ENCODE measurements at regions not wholly inside any gene's neighbourhood (a gene's known extent, or its start where the extent isn't known, plus 50 kb on each side); places are given as distances from the start of the nearest gene placed in this dataset.

- Mint-ChIP-seq H3K27me3 (no peaks in the 10 kb centered on the region), H3K27ac (no peak overlapping the region), H3K4me3 (no peak overlapping the region), H3K9me3 (peaks cover 8% of the 10 kb centered on the region), H3K4me1 (no peaks in the 10 kb centered on the region), H3K36me3 (no peaks in the 10 kb centered on the region)
- ATAC-seq: no peak
Observed at GRCh38 chr14:98894600-98894999, 377.4 kb downstream of the BCL11B start.

DNA sequence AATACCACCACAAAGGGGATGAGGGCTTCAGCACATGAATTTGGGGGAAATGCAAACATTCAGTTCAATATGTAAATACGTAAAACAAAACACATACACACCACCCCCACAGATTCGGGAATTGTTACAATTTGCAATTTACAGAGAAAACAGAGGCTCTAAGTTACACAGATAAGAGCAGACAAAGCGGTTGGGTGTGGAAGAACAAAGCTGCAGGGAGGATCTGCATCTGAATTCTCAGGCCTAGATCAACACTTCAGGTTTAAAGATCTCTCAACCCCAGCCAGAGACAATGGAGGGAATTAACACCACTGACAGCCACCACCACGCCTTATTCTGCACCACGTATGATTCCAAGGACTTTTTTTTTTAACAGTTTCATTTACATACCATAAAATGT lies 375.5 kb downstream of the BCL11B start:
- no peaks in the 10 kb centered on the region for H3K36me3 Mint-ChIP-seq
- peaks cover 8% of the 10 kb centered on the region for H3K9me3 Mint-ChIP-seq
- H3K4me3 Mint-ChIP-seq: no peak overlapping the region
- ATAC-seq: no peak
- no peaks in the 10 kb centered on the region for H3K27me3 Mint-ChIP-seq
- no peaks in the 10 kb centered on the region for H3K4me1 Mint-ChIP-seq
- no peak overlapping the region for H3K27ac Mint-ChIP-seq

DNA sequence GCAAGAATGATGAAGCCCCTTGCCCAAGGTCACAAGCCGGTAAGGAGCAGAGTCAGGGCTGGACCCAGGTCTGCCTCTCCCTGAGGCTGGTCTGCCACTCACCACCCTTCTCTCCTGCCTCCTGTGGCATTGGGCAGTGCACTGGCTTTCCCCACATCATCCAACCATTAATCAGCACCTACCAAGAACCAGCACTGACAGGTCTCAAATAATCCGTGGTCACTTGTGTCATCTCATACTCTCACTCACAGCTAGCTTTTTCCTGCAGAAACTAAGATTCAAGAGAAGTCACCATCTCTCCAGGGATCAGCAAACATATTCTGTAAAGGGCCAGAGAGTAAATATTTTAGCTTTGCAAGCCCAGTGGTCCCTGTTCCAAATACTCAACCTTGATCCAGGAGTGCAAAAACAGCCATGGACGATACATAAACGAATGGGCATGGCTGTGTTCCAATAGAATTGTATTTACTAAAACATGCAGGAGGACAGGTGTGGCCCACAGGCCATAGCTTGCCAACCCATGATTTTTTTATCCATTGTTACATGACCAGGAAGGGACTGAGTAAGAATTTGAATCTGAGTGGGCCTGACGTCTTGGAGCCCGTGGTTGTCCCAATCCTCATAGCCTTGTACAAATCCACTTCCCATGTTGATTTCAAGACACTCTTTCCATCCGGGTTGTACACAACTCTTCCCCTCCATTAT lies 374.2 kb downstream of the BCL11B start:
- no peak for ATAC-seq
- no peak overlapping the region for H3K27ac Mint-ChIP-seq
- H3K9me3 Mint-ChIP-seq: peaks cover 16% of the 10 kb centered on the region
- H3K4me3 Mint-ChIP-seq: no peak overlapping the region
- no peaks in the 10 kb centered on the region for H3K4me1 Mint-ChIP-seq
- H3K27me3 Mint-ChIP-seq: no peaks in the 10 kb centered on the region
- H3K36me3 Mint-ChIP-seq: no peaks in the 10 kb centered on the region

DNA sequence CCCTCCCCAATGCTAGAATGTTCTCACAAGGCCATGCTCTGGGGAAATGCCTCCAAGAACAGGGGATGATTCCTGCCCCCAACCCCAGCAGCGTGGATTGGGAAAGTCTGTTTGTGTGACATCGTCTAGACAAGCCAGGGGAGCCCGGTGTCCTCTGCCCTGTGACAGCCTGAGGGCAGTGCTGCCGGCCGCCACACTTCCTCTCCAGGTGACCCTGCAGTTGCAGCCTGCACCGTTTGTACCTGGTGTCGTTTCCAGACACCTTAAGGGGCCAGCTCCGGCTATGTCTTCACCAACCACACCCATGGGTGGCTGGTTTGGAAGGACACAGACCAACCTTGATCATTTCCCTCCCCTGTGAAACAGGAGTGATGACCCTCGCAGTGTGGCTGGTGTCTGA lies 372.6 kb downstream of the BCL11B start:
- H3K36me3 Mint-ChIP-seq: no peaks in the 10 kb centered on the region
- no peaks in the 10 kb centered on the region for H3K4me1 Mint-ChIP-seq
- H3K27me3 Mint-ChIP-seq: no peaks in the 10 kb centered on the region
- peaks cover 23% of the 10 kb centered on the region for H3K9me3 Mint-ChIP-seq
- ATAC-seq: no peak
- H3K27ac Mint-ChIP-seq: no peak overlapping the region
- H3K4me3 Mint-ChIP-seq: no peak overlapping the region

DNA sequence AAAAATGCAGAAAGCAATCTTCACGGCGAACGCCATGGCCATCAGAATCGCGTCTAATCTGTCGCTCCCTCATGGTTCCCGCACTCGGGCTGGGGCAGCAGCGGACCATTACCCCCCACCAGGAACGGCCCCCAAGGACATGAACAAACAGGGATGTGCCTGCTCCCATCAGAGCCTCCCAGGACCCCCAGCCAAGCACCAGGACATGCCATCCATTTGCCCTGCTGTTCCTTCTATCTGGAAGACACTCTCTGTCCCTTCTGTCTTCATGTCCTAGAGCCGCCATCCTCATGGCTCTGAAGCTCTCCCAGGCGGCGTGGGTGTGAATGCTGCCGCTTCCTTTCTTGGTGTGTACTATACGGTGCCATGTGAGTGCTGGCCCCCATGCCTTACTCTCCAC lies 371.8 kb downstream of the BCL11B start:
- peaks cover 22% of the 10 kb centered on the region for H3K9me3 Mint-ChIP-seq
- no peak overlapping the region for H3K27ac Mint-ChIP-seq
- ATAC-seq: no peak
- no peaks in the 10 kb centered on the region for H3K36me3 Mint-ChIP-seq
- no peaks in the 10 kb centered on the region for H3K4me1 Mint-ChIP-seq
- H3K27me3 Mint-ChIP-seq: no peaks in the 10 kb centered on the region
- no peak overlapping the region for H3K4me3 Mint-ChIP-seq

DNA sequence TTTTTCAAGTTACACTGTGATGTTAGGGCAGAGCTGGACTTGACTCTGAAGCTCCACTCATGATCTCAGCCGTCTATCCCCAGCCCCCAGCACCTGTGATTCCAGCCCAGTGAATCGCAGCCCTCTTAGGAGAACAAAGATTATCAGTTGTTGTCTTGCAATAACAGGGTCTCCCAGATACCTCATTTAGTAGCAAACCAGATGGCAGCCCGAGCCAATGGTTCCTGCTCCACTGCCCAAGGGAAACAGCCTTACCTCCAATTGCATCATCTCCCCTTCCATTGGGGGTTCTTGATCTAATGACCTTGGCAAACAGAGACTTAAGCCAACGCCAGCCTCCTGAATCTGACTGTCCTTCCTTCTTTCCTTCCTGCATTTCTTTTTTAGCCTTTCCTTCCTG lies 371.2 kb downstream of the BCL11B start:
- Mint-ChIP-seq H3K36me3 (no peaks in the 10 kb centered on the region), H3K4me1 (no peaks in the 10 kb centered on the region), H3K27me3 (no peaks in the 10 kb centered on the region), H3K4me3 (no peak overlapping the region), H3K9me3 (peaks cover 22% of the 10 kb centered on the region), H3K27ac (no peak overlapping the region)
- no peak for ATAC-seq

- no peaks in the 10 kb centered on the region for H3K36me3 Mint-ChIP-seq
- no peaks in the 10 kb centered on the region for H3K27me3 Mint-ChIP-seq
- ATAC-seq: peak; percentile 21
- H3K4me1 Mint-ChIP-seq: no peaks in the 10 kb centered on the region
- no peak overlapping the region for H3K27ac Mint-ChIP-seq
- H3K9me3 Mint-ChIP-seq: peaks cover 22% of the 10 kb centered on the region
- no peak overlapping the region for H3K4me3 Mint-ChIP-seq
Observed at GRCh38 chr14:98901511-98902205, 370.3 kb downstream of the BCL11B start.

GRCh38 chr14:98903371-98903770 lies 368.6 kb downstream of the BCL11B start:
- no peaks in the 10 kb centered on the region for H3K36me3 Mint-ChIP-seq
- no peak overlapping the region for H3K4me3 Mint-ChIP-seq

DNA sequence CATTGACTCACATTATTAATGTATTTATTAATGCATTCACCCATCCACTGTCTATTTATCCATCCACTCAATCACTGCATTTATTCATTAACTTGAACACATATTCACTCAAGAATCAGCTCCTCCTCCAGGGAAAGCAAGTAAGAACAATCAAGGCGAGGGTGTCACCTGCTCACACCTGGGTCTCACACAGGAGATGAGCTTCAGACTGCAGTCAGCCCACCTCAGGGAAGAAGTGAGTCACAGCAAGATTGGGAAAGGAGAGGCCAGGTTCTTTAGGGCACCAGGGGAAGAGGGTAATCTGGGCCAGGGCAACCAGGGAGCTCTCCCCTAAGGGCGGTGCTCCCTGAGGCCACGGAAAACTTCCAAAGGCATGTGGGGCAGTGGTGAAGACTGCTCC lies 367.3 kb downstream of the BCL11B start:
- ATAC-seq: no peak
- no peak overlapping the region for H3K4me3 Mint-ChIP-seq
- H3K27me3 Mint-ChIP-seq: no peaks in the 10 kb centered on the region
- no peak overlapping the region for H3K27ac Mint-ChIP-seq
- no peaks in the 10 kb centered on the region for H3K4me1 Mint-ChIP-seq
- H3K9me3 Mint-ChIP-seq: peaks cover 18% of the 10 kb centered on the region
- no peaks in the 10 kb centered on the region for H3K36me3 Mint-ChIP-seq

More at GRCh38 chr14:98903371-98903770, 368.6 kb downstream of the BCL11B start:
- Mint-ChIP-seq H3K4me1 (no peaks in the 10 kb centered on the region), H3K27ac (no peak overlapping the region), H3K27me3 (no peaks in the 10 kb centered on the region), H3K9me3 (peaks cover 18% of the 10 kb centered on the region)
- ATAC-seq: no peak

GRCh38 chr14:98906123-98906995 lies 365.6 kb downstream of the BCL11B start:
- Mint-ChIP-seq H3K27ac (no peak overlapping the region), H3K9me3 (peaks cover 18% of the 10 kb centered on the region), H3K4me3 (no peak overlapping the region), H3K27me3 (no peaks in the 10 kb centered on the region), H3K4me1 (no peaks in the 10 kb centered on the region), H3K36me3 (no peaks in the 10 kb centered on the region)
- no peak for ATAC-seq

GRCh38 chr14:98907271-98907670 lies 364.7 kb downstream of the BCL11B start:
- no peak for ATAC-seq
- H3K9me3 Mint-ChIP-seq: peaks cover 10% of the 10 kb centered on the region
- no peak overlapping the region for H3K4me3 Mint-ChIP-seq
- H3K27me3 Mint-ChIP-seq: no peaks in the 10 kb centered on the region
- H3K36me3 Mint-ChIP-seq: no peaks in the 10 kb centered on the region
- no peaks in the 10 kb centered on the region for H3K4me1 Mint-ChIP-seq
- no peak overlapping the region for H3K27ac Mint-ChIP-seq

- H3K27me3 Mint-ChIP-seq: no peaks in the 10 kb centered on the region
- ATAC-seq: peak; percentile 31
- H3K4me3 Mint-ChIP-seq: no peak overlapping the region
- no peak overlapping the region for H3K27ac Mint-ChIP-seq
- H3K36me3 Mint-ChIP-seq: no peaks in the 10 kb centered on the region
- no peaks in the 10 kb centered on the region for H3K4me1 Mint-ChIP-seq
- peaks cover 10% of the 10 kb centered on the region for H3K9me3 Mint-ChIP-seq
Observed at GRCh38 chr14:98908050-98908449, 363.9 kb downstream of the BCL11B start.

GRCh38 chr14:98909251-98909944 lies 362.6 kb downstream of the BCL11B start:
- no peaks in the 10 kb centered on the region for H3K27me3 Mint-ChIP-seq
- no peaks in the 10 kb centered on the region for H3K36me3 Mint-ChIP-seq
- no peak overlapping the region for H3K27ac Mint-ChIP-seq
- ATAC-seq: no peak
- peaks cover 3% of the 10 kb centered on the region for H3K9me3 Mint-ChIP-seq
- H3K4me1 Mint-ChIP-seq: no peaks in the 10 kb centered on the region
- no peak overlapping the region for H3K4me3 Mint-ChIP-seq

GRCh38 chr14:98910061-98910460 lies 361.9 kb downstream of the BCL11B start:
- H3K27ac Mint-ChIP-seq: no peak overlapping the region
- no peaks in the 10 kb centered on the region for H3K9me3 Mint-ChIP-seq

DNA sequence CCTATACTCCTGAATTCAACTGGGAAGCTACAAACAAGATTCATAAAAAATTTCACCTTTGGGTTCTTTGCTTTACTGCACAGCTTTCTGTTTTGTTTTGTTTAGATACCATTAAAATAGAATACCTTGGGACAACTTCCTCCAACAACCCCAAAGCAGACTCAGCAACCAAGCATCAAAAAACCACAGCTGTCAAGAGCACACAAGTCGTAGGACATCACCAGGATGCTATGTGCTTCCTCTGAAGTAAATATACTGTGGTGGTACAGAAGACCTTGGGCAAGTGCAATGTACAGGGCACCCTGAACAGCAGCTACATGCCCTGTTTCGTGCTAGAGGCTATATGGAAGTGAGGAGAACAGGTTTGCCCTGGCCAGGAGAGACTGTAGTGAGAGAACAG lies 359.3 kb downstream of the BCL11B start:
- H3K27me3 Mint-ChIP-seq: no peaks in the 10 kb centered on the region

More at GRCh38 chr14:98910061-98910460, 361.9 kb downstream of the BCL11B start:
- no peak for ATAC-seq
- no peaks in the 10 kb centered on the region for H3K27me3 Mint-ChIP-seq
- H3K4me3 Mint-ChIP-seq: no peak overlapping the region
- H3K36me3 Mint-ChIP-seq: no peaks in the 10 kb centered on the region
- no peaks in the 10 kb centered on the region for H3K4me1 Mint-ChIP-seq

More for the DNA sequence above, 359.3 kb downstream of the BCL11B start:
- Mint-ChIP-seq H3K9me3 (peaks cover 3% of the 10 kb centered on the region), H3K4me3 (no peak overlapping the region), H3K36me3 (no peaks in the 10 kb centered on the region), H3K27ac (no peak overlapping the region), H3K4me1 (no peaks in the 10 kb centered on the region)
- no peak for ATAC-seq

Data from stimulated activated memory B cell treated with anti-CD40 and anti-IgM and Interleukin-4, amounts not matched to agents 10 μg/mL and 1 μg/mL and 100 μg/mL, for 72 hours (primary cell).